NCI-H748 (cell line): ENCODE measurements at regions not wholly inside any gene's neighbourhood (a gene's known extent, or its start where the extent isn't known, plus 50 kb on each side); places are given as distances from the start of the nearest gene placed in this dataset.

Source experiments
- DNase-seq: peaks from one replicate; lab custom pipeline; 2025; ENCODE audit not compliant: unreplicated experiment; lab: John Stamatoyannopoulos, UW

- DNase-seq = no peak
Measured at GRCh38 chr10:47225219-47225927, 74.6 kb upstream of the GDF10 start.

GRCh38 chr10:47225928-47226645, 73.9 kb upstream of the GDF10 start:
- DNase-seq = no peak

- no peak for DNase-seq
Measured at GRCh38 chr10:47230482-47230881, 69.5 kb upstream of the GDF10 start.

GRCh38 chr10:47230957-47231356, 69.0 kb upstream of the GDF10 start:
- DNase-seq = no peak

GRCh38 chr10:47231414-47231813, 68.6 kb upstream of the GDF10 start:
- DNase-seq = no peak

- no peak for DNase-seq
Measured at GRCh38 chr10:47233631-47234030, 66.4 kb upstream of the GDF10 start.

- no peak for DNase-seq
Measured at GRCh38 chr10:47235484-47235883, 64.5 kb upstream of the GDF10 start.

GRCh38 chr10:47237316-47238260, 62.4 kb upstream of the GDF10 start:
- DNase-seq = no peak

- no peak for DNase-seq
Measured at GRCh38 chr10:47238331-47239095, 61.5 kb upstream of the GDF10 start.

- DNase-seq = no peak
Measured at GRCh38 chr10:47239211-47239610, 60.8 kb upstream of the GDF10 start.

GRCh38 chr10:47240173-47240572, 59.8 kb upstream of the GDF10 start:
- no peak for DNase-seq

GRCh38 chr10:47241256-47241655, 58.7 kb upstream of the GDF10 start:
- DNase-seq = no peak

- DNase-seq = no peak
Measured at GRCh38 chr10:47241946-47242867, 57.8 kb upstream of the GDF10 start.

GRCh38 chr10:47243356-47243755, 56.6 kb upstream of the GDF10 start:
- no peak for DNase-seq

- no peak for DNase-seq
Measured at GRCh38 chr10:47243791-47244190, 56.2 kb upstream of the GDF10 start.

GRCh38 chr10:47244560-47245500, 55.2 kb upstream of the GDF10 start:
- DNase-seq = no peak

- DNase-seq = no peak
Measured at GRCh38 chr10:47245731-47246350, 54.2 kb upstream of the GDF10 start.
